ENCODE measurements at regions not wholly inside any gene's neighbourhood (a gene's known extent, or its start where the extent isn't known, plus 50 kb on each side); places are given as distances from the start of the nearest gene placed in this dataset.

DNA sequence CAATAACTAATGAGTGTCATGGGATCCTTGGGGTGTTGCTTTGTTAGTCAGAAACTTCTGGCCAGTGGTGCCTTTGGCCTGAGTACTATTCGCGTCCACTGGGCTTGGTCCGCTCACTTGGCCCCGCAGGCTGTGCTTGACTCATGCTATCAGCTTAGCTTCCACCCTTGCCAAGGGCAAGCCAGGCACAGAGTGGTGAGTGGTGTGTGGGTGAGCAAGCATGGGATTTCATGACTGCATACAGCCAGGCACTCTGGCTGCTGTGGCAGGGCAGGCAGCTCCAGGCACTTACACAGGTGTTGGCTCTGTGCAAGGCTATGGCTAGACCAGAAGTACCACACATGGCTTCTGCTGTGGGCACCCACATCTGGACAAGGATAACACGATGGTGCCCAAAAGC is 1026.3 kb downstream of the PCDH19 start:
- DNase-seq (ENCODE audit: insufficient read length, low spot score, missing footprints): no peak
- no peak overlapping the region for H3K4me2 ChIP-seq (ENCODE audit: insufficient read depth, low read length)
- H3K9me3 ChIP-seq (ENCODE audit: low read depth, low read length): no peaks in the 10 kb centered on the region
- TF ChIP-seq, protein P1, sequence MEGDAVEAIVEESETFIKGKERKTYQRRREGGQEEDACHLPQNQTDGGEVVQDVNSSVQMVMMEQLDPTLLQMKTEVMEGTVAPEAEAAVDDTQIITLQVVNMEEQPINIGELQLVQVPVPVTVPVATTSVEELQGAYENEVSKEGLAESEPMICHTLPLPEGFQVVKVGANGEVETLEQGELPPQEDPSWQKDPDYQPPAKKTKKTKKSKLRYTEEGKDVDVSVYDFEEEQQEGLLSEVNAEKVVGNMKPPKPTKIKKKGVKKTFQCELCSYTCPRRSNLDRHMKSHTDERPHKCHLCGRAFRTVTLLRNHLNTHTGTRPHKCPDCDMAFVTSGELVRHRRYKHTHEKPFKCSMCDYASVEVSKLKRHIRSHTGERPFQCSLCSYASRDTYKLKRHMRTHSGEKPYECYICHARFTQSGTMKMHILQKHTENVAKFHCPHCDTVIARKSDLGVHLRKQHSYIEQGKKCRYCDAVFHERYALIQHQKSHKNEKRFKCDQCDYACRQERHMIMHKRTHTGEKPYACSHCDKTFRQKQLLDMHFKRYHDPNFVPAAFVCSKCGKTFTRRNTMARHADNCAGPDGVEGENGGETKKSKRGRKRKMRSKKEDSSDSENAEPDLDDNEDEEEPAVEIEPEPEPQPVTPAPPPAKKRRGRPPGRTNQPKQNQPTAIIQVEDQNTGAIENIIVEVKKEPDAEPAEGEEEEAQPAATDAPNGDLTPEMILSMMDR (IDR thresholded peaks at IDR 0.05; ENCODE audit: extremely low read depth, low read depth, low read length): no peak
- no peaks in the 10 kb centered on the region for H3K4me1 ChIP-seq (ENCODE audit: insufficient read depth, low read length)
- no peak overlapping the region for H2AFZ ChIP-seq (ENCODE audit: low read length)
- no peaks in the 10 kb centered on the region for H4K20me1 ChIP-seq (ENCODE audit: insufficient read depth, low read length)
- H3K79me2 ChIP-seq (ENCODE audit: insufficient read depth, low read length): no peaks in the 10 kb centered on the region
- no peak overlapping the region for H3K4me3 ChIP-seq (ENCODE audit: insufficient read depth, low read length)
- no peaks in the 10 kb centered on the region for H3K36me3 ChIP-seq (ENCODE audit: insufficient read depth, low read length)
- no peaks in the 10 kb centered on the region for H3K27me3 ChIP-seq (ENCODE audit: insufficient read depth, low read length)
- no peak overlapping the region for H3K27ac ChIP-seq (ENCODE audit: low read depth, low read length)

- TF ChIP-seq, protein P1 (IDR thresholded peaks at IDR 0.05; ENCODE audit: extremely low read depth, low read depth, low read length): no peak
- Histone ChIP-seq H3K4me1 (ENCODE audit: insufficient read depth, low read length) (no peaks in the 10 kb centered on the region), H3K36me3 (ENCODE audit: insufficient read depth, low read length) (no peaks in the 10 kb centered on the region), H3K27me3 (ENCODE audit: insufficient read depth, low read length) (no peaks in the 10 kb centered on the region), H3K9me3 (ENCODE audit: low read depth, low read length) (no peaks in the 10 kb centered on the region), H4K20me1 (ENCODE audit: insufficient read depth, low read length) (no peaks in the 10 kb centered on the region), H2AFZ (ENCODE audit: low read length) (no peak overlapping the region), H3K79me2 (ENCODE audit: insufficient read depth, low read length) (no peaks in the 10 kb centered on the region), H3K27ac (ENCODE audit: low read depth, low read length) (no peak overlapping the region), H3K4me2 (ENCODE audit: insufficient read depth, low read length) (no peak overlapping the region), H3K4me3 (ENCODE audit: insufficient read depth, low read length) (no peak overlapping the region)
- DNase-seq (ENCODE audit: insufficient read length, low spot score, missing footprints): no peak
Measured at GRCh38 chrX:99371976-99372595, 1038.0 kb downstream of the PCDH19 start.

DNA sequence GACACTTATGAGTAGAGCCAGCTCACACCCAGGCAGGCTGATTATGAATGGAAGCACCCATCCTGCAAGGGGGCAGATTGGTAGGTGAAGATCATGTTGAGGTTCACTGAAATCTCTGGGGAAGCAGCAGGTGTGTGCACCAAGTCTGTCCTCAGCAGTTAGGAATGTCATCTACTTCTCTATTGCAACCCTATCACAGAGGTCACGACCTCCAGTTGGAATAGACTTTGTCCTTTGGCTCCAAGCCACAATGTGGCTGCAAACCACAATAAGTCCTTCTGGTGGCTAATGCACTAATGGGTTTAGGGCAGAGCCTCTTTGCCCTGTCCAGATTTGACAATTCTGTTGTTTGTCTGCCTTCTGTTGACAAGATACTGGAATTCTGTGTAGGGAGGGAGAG is 1056.7 kb downstream of the PCDH19 start:
- TF ChIP-seq, protein P1 (IDR thresholded peaks at IDR 0.05; ENCODE audit: extremely low read depth, low read depth, low read length): no peak
- no peaks in the 10 kb centered on the region for H3K27me3 ChIP-seq (ENCODE audit: insufficient read depth, low read length)
- no peak for DNase-seq (ENCODE audit: insufficient read length, low spot score, missing footprints)
- H3K4me3 ChIP-seq (ENCODE audit: insufficient read depth, low read length): no peak overlapping the region
- H3K36me3 ChIP-seq (ENCODE audit: insufficient read depth, low read length): no peaks in the 10 kb centered on the region
- no peak overlapping the region for H2AFZ ChIP-seq (ENCODE audit: low read length)
- H3K4me1 ChIP-seq (ENCODE audit: insufficient read depth, low read length): no peaks in the 10 kb centered on the region
- no peaks in the 10 kb centered on the region for H3K9me3 ChIP-seq (ENCODE audit: low read depth, low read length)
- H3K4me2 ChIP-seq (ENCODE audit: insufficient read depth, low read length): no peak overlapping the region
- H4K20me1 ChIP-seq (ENCODE audit: insufficient read depth, low read length): no peaks in the 10 kb centered on the region
- no peak overlapping the region for H3K27ac ChIP-seq (ENCODE audit: low read depth, low read length)
- H3K79me2 ChIP-seq (ENCODE audit: insufficient read depth, low read length): no peaks in the 10 kb centered on the region

- DNase-seq (ENCODE audit: insufficient read length, low spot score, missing footprints): no peak
- H3K4me2 ChIP-seq (ENCODE audit: insufficient read depth, low read length): no peak overlapping the region
- no peaks in the 10 kb centered on the region for H3K36me3 ChIP-seq (ENCODE audit: insufficient read depth, low read length)
Measured at GRCh38 chrX:99348256-99348655, 1061.8 kb downstream of the PCDH19 start.

More at GRCh38 chrX:99348256-99348655, 1061.8 kb downstream of the PCDH19 start:
- Histone ChIP-seq H3K4me1 (ENCODE audit: insufficient read depth, low read length) (no peaks in the 10 kb centered on the region), H3K79me2 (ENCODE audit: insufficient read depth, low read length) (no peaks in the 10 kb centered on the region), H2AFZ (ENCODE audit: low read length) (no peak overlapping the region), H3K9me3 (ENCODE audit: low read depth, low read length) (no peaks in the 10 kb centered on the region), H3K27ac (ENCODE audit: low read depth, low read length) (no peak overlapping the region), H3K27me3 (ENCODE audit: insufficient read depth, low read length) (no peaks in the 10 kb centered on the region), H3K4me3 (ENCODE audit: insufficient read depth, low read length) (no peak overlapping the region), H4K20me1 (ENCODE audit: insufficient read depth, low read length) (no peaks in the 10 kb centered on the region)
- TF ChIP-seq, protein P1 (IDR thresholded peaks at IDR 0.05; ENCODE audit: extremely low read depth, low read depth, low read length): no peak

All from osteoblast (primary cell).